MG63 (cell line): ENCODE measurements at regions not wholly inside any gene's neighbourhood (a gene's known extent, or its start where the extent isn't known, plus 50 kb on each side); places are given as distances from the start of the nearest gene placed in this dataset.
"Not testable (repeated sequence)": the region's sequence is repeated elsewhere in the genome, so short reads cannot be mapped to it uniquely, and the experiment has no call there.

Source experiments
- DNase-seq: peaks from one replicate; pipeline ENCODE4 v3.0.0-alpha.2; 2020
- H3K27me3 ChIP-seq: fragments of 250-450 bp; sonication (Bioruptor Pico); 2 replicates; pipeline ENCODE4 v1.5.1; 2020; ENCODE audit warnings: mild to moderate bottlenecking, moderate library complexity
- H3K36me3 ChIP-seq: fragments of 250-450 bp; sonication (Bioruptor Pico); 2 replicates; pipeline ENCODE4 v1.5.1; 2020; ENCODE audit warnings: mild to moderate bottlenecking, moderate library complexity
- H3K4me3 ChIP-seq: fragments of 250-450 bp; sonication (Bioruptor Pico); 2 replicates; pipeline ENCODE4 v1.5.1; 2020; ENCODE audit warnings: mild to moderate bottlenecking, moderate library complexity
- H3K9me3 ChIP-seq: fragments of 250-450 bp; sonication (Bioruptor Pico); 2 replicates; pipeline ENCODE4 v1.5.1; 2020; ENCODE audit warnings: mild to moderate bottlenecking, moderate library complexity

DNA sequence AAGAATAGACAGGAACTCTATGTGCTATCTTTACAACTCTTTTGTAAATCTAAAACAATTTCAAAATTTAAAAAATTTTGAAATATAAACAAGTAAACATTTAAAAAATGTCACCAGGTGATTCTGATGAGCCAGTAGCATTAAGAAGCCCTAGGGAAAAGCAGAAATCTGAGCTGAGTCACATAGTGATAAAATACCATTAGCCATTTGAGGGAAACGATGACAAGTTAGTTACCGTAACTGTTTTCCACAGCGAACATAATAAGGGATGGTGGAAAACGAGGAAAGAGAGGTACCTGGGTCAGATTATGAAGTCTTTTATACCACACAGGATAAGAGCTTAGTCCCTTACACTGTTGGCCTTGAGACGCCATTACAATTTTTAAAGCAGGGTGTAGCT is 55.5 kb downstream of the PRR15 start:
- DNase-seq = no peak
- Histone ChIP-seq H3K9me3 (no peaks in the 10 kb centered on the region), H3K4me3 (no peak overlapping the region), H3K36me3 (no peaks in the 10 kb centered on the region), H3K27me3 (no peaks in the 10 kb centered on the region)

DNA sequence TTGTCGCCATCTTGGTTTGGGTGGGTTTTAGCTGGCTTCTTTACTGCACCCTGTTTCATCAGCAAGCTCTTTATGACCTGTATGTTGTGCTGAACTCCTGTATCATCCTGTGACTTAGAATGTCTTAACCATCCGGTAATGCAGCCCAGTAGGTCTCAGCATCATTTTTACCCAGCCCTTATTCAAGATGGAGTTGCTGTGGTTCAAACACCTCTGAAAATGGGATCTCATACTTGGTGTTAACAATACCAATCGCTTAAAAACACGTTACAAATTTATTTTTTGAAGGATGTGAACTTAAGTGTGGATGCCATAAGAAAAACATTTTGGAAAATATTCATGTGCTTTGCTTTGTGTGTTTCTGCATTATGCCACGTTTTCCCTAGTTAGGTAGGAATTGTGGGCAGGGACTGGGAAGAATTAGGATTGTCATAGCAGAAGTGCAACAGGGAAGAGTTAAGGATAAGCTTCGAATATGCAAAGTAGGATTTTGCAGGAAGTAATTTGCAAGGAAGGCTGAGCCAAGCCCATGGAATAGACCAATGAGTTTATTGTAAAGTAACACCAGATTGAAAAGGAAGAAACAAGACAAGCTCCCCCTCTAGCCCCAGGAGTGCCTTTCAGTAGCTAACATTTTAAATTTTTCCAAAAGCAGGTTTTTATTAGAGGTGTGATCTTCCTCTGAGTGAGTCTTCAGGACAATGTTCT is 56.4 kb downstream of the PRR15 start:
- no peak overlapping the region for H3K4me3 ChIP-seq
- DNase-seq = no peak
- H3K9me3 ChIP-seq = no peaks in the 10 kb centered on the region

DNA sequence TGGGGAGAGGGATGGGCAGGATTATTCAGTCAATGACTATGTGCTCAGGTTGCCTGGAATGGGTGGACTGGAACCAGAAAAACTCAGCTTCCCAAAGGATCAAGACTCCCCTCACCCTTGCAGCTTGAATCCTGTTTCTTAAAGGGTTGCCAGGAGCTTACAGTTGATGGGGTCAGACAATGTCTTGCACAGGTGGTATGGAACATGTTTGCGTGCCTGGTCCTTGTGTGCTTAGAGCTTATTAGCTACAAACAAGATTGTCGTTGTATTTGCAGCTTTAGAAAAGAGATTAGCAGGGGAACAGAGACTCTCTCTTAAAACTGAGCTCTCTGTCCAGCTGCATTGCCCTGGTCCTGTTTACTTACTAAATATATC is 56.9 kb downstream of the PRR15 start:
- no peak overlapping the region for H3K4me3 ChIP-seq
- H3K27me3 ChIP-seq = no peaks in the 10 kb centered on the region
- no peak for DNase-seq
- no peaks in the 10 kb centered on the region for H3K9me3 ChIP-seq
- no peaks in the 10 kb centered on the region for H3K36me3 ChIP-seq

More for the DNA sequence above, 56.4 kb downstream of the PRR15 start:
- H3K36me3 ChIP-seq = no peaks in the 10 kb centered on the region
- H3K27me3 ChIP-seq = no peaks in the 10 kb centered on the region

DNA sequence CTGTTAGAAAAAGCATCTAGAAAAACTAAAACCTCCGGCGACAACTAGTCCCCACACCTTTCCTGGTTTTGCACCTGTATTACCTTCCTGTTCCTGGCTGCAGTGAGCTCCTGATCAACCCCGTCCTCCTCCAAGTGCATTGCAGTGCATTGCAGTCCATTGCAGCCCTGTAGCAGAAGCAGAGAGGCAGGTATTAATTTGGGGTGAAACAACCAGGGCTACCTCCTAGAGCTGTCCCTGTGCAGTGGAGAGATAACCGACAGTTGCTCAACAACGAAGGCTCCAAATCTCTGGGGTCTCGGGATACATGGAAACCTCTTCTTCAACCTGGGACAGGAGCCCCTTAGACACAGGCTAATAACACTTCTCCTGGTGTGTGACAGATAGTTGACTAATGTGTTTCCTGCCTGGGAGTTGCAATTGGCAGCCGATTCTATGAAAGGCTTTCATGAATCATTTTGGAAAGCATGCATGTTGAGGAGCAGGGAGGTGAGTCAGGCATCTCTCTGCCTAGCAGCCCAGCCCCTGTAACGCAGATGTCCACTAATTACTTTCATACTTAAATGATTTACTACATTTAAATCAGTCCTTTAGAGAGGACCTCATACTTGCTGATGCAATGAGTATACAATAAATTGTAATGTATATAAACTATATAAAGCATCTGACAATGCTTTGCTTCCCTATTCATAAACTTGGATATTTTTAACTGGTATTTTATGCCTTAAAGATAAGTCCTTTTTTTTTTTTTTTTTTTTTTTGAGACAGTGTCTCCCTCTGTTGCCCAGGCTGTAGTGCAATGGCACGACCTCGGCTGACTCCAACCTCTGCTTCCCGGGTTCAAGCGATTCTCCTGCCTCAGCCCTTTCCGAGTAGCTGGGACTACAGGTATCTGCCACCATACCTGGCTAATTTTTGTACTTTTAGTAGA is 59.0 kb downstream of the PRR15 start:
- Histone ChIP-seq H3K9me3 (no peaks in the 10 kb centered on the region), H3K4me3 (no peak overlapping the region), H3K27me3 (no peaks in the 10 kb centered on the region), H3K36me3 (no peaks in the 10 kb centered on the region)
- DNase-seq = peak; percentile 87

DNA sequence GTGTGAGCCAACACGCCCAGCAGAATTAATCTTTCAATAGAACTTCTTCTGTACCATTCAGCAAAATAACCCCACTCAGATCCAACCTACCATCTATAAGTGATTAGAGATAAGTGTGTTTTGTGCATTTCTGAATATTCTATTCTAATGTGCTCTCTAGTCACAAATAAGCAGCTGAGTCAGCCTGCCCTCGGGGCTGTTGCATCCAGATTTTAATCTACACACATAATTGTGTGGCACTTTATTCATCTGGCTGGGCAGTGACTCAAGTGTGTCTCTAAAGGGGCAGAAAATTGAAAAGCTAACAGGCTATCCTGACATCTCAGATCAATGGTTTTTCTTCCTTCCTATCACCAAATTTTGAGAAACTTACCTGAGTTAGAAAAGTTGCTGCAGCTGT is 60.3 kb downstream of the PRR15 start:
- H3K9me3 ChIP-seq = no peaks in the 10 kb centered on the region
- DNase-seq = peak; percentile 39
- H3K36me3 ChIP-seq = no peaks in the 10 kb centered on the region
- H3K4me3 ChIP-seq = no peak overlapping the region
- H3K27me3 ChIP-seq = no peaks in the 10 kb centered on the region

DNA sequence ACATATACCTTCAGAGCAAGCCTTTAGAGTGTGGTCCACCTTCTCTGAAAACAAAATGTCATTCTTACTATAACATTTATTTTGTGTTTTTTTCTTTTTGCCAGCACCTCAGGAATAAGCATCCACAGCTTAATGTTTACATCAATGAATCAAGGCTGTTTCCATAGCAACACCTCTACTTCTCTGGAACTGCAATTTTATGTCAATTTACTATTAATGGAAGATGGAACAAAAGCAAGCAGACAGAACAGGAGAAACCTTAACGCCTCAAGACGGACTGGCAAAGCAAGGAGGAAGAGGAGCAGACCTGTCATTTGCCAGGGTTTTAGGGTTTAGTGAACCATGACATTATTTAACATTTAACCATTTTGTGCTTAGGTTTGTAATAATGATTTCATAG is 63.1 kb downstream of the PRR15 start:
- DNase-seq = no peak
- Histone ChIP-seq H3K27me3 (no peaks in the 10 kb centered on the region), H3K36me3 (no peaks in the 10 kb centered on the region), H3K9me3 (no peaks in the 10 kb centered on the region), H3K4me3 (no peak overlapping the region)

DNA sequence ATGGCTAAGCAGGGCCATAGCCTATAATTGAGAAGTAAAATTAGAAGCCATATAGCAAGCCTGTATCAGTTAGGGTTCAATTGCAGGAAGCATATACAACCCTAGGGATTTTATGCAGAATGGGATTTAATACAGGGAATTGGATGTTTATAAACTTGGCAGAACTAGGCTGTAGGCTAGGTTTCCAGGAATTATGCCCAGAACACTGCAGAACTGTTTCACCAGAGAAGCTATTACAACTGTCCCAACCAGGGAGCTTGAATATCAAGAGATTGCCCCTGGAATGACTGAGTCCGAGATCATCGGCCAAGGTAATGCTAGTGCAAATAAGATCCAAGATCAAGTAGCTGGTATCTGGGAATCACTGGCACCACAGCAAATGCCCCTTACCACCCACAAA is 64.0 kb downstream of the PRR15 start:
- no peaks in the 10 kb centered on the region for H3K27me3 ChIP-seq
- no peaks in the 10 kb centered on the region for H3K9me3 ChIP-seq
- H3K36me3 ChIP-seq = no peaks in the 10 kb centered on the region
- peak; percentile 19 for DNase-seq
- no peak overlapping the region for H3K4me3 ChIP-seq

DNA sequence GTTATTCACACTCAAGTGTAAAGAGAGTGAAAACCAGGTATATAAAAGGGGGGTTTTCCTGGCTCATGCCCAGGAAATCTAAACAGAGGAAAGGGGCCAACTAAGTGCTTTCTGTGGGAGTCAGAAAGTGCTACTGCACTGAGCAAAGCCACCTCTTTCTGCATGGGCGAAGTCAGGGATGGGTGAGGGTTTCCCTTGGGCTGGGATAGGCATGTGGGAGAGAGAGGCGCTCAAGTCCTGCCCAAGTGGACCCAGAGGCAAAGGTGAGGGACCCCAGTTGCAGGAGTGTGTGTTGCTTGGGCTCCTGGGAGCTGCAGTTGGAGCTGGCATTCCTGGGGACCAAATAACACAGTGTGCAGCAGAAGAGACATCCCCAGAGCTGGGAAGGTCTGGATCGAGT is 65.9 kb downstream of the PRR15 start:
- no peak for DNase-seq
- Histone ChIP-seq H3K36me3 (no peaks in the 10 kb centered on the region), H3K4me3 (no peak overlapping the region), H3K9me3 (no peaks in the 10 kb centered on the region), H3K27me3 (no peaks in the 10 kb centered on the region)

DNA sequence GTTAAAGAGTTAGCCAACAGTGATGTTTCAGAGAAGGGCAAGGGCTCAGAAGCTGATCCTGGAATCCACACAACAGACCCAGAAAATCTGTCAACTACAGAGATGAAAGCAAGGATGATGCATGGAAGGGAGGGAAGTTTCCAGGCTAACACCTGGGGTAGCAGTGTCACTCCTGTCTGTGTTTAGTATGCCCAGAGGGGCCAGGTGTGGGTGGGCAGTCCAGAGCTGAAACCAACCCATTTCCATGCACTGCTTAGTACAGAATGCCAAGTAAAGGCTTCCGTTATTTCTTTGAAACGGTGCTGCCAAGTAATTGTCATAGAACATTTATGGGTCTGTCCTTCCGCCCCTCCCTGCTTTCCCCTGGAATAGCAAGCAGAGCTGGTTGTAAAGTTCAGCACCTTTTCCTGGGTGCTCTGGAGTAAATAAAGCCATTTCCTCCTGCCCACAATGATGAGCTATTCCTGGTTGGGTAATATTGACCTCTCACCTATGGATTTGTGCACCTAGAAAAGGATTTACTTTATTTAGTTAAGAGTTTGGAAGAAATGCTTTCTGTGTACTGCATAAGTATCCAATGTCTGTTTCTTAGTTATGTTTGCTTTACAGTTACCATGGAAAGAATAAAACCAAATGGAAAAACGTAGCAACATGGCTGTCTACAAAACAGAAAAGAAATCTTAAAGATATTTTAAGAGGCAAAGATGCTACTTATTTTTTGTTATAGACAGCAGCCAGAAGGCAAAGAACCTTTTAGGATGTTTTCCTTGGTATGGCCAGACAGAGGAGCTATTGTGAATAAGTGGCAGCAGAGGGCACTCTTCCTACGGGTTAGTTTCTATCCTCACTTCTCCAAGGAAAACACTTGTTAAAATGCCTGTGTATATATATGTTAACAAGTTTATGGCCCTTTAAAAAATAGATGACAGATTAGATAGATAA is 71.7 kb downstream of the PRR15 start:
- not testable (repeated sequence) for H3K4me3 ChIP-seq, DNase-seq, H3K27me3 ChIP-seq, H3K36me3 ChIP-seq, H3K9me3 ChIP-seq

DNA sequence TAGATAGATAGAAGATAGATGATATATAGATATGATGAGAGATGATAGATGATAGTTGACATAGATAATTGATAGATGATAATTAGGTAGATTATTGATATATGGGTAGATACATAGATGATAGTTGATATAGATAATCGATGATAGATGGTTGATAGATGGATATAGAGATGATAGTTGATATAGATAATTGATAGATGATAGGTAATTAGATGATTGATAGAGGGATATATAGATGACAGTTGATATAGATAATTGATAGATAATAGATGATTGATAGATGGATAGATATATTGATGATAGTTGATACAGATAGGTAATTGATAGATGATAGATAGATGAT is 72.3 kb downstream of the PRR15 start:
- Histone ChIP-seq H3K27me3 (no peaks in the 10 kb centered on the region), H3K9me3 (no peaks in the 10 kb centered on the region), H3K4me3 (no peak overlapping the region), H3K36me3 (no peaks in the 10 kb centered on the region)
- DNase-seq = no peak

DNA sequence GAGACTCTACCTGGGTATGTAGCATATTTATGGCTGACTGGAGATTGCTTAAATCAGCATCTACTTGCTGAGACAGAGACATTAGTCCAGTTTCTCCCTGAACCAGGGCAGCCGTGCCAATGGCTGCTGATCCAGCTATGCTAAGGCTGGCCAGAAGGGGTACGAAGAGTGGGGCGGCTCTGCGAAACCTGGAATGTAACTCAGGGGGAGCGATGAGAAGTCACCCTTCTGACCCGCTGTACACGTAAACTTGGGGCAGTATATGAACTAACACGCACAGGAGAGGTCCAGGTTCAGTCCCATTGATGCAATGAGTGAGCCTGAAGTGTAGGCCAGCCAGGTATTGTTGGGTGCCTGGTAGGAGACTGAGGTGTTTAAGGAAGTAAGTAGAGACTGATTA is 73.7 kb downstream of the PRR15 start:
- Histone ChIP-seq H3K36me3 (no peaks in the 10 kb centered on the region), H3K9me3 (no peaks in the 10 kb centered on the region), H3K4me3 (no peak overlapping the region), H3K27me3 (no peaks in the 10 kb centered on the region)
- no peak for DNase-seq

DNA sequence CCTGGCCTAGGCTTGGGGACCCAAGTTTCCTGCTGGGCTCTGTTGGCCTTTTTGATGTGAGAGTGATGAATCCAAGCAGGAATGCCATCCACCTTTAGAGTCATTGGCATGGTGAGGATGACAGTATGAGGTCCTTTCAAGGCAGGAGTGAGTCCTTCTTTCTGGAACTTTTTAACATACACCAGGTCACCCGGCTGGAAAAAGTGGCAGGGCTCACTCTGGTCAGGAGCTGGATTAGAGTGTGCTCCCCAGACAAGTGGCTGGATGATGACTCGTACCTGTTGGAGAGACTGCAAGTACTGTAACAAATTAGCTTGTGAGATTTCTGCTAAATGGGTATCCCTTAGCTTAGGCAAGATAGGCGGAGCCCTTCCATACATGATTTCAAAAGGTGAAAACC is 75.2 kb downstream of the PRR15 start:
- not testable (repeated sequence) for H3K9me3 ChIP-seq, DNase-seq, H3K4me3 ChIP-seq, H3K27me3 ChIP-seq, H3K36me3 ChIP-seq

DNA sequence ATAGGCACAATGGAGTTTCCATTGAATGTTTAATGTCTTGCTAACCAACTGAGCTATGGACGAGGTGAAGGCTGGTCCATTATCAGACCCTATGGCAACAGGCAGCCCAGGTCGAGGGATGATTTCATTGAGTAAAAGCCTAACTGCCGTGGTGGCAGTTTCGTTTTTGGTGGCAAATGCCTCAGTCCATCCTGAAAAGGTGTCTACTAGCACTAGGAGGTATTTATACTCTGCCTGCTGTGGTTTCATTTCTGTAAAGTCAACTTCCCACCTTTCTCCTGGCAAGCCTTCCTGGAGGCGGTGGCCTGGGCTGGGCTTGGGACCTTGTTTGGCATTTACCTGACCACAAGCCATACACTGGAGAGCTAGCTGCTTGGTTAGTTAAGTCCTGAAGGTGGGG is 75.8 kb downstream of the PRR15 start:
- Histone ChIP-seq H3K4me3 (no peak overlapping the region), H3K27me3 (no peaks in the 10 kb centered on the region), H3K9me3 (no peaks in the 10 kb centered on the region), H3K36me3 (no peaks in the 10 kb centered on the region)
- no peak for DNase-seq

DNA sequence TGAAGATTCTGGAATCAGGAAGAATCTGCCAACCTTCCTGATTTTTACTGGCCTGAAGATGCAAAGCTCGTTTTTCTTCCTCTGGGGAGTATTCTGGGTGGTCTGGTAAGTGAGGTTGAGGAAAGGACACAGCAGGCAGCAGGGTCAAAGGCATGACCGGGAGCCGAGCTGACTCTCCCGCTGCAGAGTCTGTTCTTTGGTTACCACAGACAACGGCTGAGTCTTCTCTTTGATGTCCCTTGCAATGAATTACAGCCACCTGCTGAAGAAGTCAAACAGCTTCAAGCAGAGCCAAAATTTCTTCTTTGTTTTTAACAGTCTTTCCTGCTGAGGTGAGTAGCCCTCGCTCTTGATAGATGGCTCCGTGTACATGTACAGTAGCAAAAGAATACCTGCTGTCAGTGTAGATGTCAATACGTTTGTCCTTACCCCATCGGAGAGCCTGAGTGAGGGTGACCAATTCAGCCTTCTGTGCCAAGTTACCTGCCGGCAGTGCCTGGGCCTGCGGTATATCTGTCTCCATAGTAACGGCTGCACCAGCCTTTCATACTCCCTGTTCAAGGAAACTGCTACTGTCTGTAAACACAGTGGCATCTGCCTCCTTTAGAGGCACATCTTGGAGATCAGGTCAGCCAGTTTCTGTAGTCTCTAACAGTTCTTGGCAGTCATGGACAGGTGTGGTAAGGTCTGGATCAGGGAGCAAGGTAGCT is 76.4 kb downstream of the PRR15 start:
- no peaks in the 10 kb centered on the region for H3K36me3 ChIP-seq
- no peaks in the 10 kb centered on the region for H3K9me3 ChIP-seq
- no peak for DNase-seq

DNA sequence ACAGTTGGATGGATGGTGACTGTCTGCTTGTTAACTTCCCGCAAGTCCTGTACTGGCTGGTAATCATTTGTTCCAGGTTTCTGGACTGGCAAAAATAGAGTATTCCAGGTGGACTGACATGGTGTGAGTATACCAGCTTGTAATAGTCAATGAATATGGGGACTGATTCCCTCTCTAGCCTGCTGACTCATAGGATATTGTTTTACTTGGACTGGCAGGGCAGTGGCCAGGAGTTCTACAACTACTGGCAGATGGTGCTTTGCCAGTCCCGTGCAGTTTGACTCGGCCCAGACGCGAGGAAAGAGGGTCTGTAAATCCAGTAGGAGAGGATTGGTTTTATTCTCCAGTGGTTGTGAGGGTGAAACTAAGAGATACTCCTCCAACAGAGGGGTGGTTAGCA is 78.0 kb downstream of the PRR15 start:
- Histone ChIP-seq H3K27me3 (no peaks in the 10 kb centered on the region), H3K36me3 (no peaks in the 10 kb centered on the region), H3K4me3 (no peak overlapping the region), H3K9me3 (no peaks in the 10 kb centered on the region)
- peak; percentile 64 for DNase-seq

More for the DNA sequence above, 76.4 kb downstream of the PRR15 start:
- Histone ChIP-seq H3K27me3 (no peaks in the 10 kb centered on the region), H3K4me3 (no peak overlapping the region)

DNA sequence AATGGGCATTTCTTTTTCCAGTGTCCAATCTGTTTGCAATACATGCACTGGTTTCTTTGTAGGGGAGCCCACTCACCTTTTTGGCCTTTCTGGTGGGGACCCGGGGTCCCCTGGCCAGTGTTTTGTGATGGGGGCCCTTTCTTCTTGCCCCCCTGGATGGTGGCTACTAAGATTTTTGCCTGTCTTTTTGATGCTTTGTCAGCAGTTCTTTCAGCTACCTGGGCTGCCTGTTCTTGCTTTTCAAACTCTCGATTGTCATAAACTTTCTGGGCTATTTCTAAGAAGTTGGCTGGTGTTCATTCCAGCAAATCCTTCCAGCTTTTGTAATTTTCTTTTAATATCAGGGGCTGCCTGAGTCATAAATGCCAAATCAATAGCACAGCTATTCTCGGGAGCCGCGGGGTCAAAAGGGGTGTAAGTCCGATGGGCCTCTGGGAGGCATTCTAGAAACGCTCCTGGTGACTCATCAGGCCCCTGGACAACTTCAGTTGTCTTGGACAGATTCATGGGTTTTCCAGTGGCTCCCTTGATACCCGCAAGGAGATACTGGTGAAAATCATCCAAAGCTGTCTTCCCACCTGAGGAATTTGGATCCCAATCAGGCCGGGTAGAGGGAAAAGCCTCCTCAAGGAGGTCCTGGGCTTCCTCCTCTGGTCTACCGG is 79.0 kb downstream of the PRR15 start:
- no peak for DNase-seq
- H3K27me3 ChIP-seq = no peaks in the 10 kb centered on the region
- no peaks in the 10 kb centered on the region for H3K36me3 ChIP-seq
- no peak overlapping the region for H3K4me3 ChIP-seq
- H3K9me3 ChIP-seq = no peaks in the 10 kb centered on the region
